OCI-M2 (cell line): ENCODE measurements at regions not wholly inside any gene's neighbourhood (a gene's known extent, or its start where the extent isn't known, plus 50 kb on each side); places are given as distances from the start of the nearest gene placed in this dataset.

ENCODE experiments used
- DNase-seq: peaks from one replicate; lab custom pipeline; 2025; ENCODE audit not compliant: unreplicated experiment; lab: John Stamatoyannopoulos, UW

DNA sequence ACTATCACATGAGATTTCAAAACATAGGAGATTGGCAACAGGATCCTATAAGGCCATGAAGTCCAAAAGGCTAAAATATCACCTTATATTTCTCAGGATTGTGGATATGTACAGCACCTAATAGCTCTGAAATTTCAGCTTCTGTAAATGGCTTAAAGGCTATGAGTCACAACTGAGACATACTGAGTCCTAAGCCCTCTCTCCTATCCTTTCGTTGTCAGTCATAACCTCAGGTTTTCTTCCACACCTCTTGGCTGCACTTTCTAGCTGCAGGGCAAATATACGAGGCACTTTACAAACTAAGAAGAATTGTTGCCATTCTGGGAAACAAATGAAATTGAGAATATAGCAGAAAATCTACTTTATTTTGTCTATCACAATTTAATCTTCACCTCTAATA, 969.9 kb upstream of the EPHA7 start:
- no peak for DNase-seq

DNA sequence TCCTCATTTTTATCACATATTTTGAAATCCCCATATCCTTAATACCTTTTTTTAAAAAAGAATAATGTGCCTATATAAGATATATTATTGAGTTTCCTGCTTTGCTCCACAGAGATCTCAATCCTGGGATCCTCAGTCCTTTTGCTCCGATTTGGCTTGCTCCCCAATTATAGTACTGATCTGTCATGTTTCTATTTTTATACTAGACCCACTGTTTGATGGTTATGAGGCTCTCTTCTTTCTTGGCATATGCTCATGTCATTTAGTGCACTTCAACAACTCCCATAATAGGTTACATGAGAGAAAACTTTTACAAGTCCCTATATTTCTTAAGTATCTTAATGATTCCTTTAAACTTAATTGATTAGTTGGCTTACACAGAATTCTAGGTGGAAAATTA, 958.5 kb upstream of the EPHA7 start:
- no peak for DNase-seq

GRCh38 chr6:94376876-94377275, 957.5 kb upstream of the EPHA7 start:
- DNase-seq = no peak

GRCh38 chr6:94372229-94372628, 952.9 kb upstream of the EPHA7 start:
- no peak for DNase-seq

- DNase-seq = no peak
Measured at GRCh38 chr6:94367316-94367715, 948.0 kb upstream of the EPHA7 start.

- DNase-seq = no peak
Measured at GRCh38 chr6:94362061-94362864, 942.9 kb upstream of the EPHA7 start.

GRCh38 chr6:94361304-94362060, 942.1 kb upstream of the EPHA7 start:
- no peak for DNase-seq

GRCh38 chr6:94357381-94357980, 938.1 kb upstream of the EPHA7 start:
- no peak for DNase-seq

DNA sequence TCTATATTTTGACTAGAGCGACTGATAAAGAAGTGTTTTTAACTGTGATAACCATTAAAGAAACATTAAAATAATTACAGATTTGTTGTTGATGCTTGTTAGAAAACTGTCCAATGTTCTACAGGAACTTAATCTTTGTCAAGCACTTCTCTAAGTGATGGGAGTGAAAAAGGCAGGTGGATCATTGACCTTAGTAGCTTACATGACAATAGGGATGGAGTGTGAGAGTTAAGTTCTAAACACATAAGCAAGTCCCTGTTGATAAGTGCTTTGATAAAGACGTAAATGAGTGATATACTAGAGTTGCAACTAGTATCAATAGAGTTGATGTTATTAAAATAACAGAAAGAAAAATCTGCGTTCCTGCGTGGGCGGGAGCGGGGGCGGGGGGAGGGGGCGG, 931.5 kb upstream of the EPHA7 start:
- no peak for DNase-seq

GRCh38 chr6:94349227-94349626, 929.9 kb upstream of the EPHA7 start:
- no peak for DNase-seq

DNA sequence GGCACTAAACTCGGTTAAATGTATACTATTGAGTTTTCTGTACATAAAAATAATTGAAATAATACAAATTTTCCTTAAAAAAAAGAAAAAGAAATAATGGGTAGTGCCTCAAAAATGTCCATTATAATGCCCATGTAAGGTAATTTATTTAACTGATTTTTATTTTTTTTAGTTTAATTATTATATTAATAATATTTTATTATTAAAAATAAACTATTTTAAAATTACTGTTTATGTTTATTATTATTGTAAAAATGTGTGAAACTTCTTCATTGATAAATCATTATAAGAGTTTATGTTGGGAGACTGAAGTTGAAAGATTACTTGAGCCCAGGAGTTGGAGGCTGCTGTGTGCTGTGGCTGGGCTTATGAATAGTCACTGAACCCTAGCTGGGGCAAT, 925.5 kb upstream of the EPHA7 start:
- no peak for DNase-seq

DNA sequence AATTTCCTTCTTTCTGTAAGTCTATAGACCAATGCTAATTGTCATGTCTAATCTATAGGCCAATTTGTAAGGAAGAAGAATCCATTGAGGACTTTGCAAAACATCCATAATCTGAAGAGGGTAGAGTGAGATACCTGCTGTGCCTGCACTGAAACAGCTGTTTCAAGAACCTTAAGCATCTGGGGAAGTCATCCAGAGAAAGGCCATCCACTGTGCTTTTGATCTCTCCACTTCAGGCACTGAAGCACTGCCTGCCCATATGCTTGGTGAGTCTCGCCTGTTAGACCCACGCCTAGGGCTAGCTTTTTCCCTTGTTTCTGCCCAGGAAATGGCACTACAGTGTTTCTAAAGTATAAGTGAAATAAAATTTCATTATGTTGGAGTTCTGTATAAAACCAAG, 921.8 kb upstream of the EPHA7 start:
- DNase-seq = no peak

- no peak for DNase-seq
Measured at GRCh38 chr6:94323853-94324252, 904.5 kb upstream of the EPHA7 start.

DNA sequence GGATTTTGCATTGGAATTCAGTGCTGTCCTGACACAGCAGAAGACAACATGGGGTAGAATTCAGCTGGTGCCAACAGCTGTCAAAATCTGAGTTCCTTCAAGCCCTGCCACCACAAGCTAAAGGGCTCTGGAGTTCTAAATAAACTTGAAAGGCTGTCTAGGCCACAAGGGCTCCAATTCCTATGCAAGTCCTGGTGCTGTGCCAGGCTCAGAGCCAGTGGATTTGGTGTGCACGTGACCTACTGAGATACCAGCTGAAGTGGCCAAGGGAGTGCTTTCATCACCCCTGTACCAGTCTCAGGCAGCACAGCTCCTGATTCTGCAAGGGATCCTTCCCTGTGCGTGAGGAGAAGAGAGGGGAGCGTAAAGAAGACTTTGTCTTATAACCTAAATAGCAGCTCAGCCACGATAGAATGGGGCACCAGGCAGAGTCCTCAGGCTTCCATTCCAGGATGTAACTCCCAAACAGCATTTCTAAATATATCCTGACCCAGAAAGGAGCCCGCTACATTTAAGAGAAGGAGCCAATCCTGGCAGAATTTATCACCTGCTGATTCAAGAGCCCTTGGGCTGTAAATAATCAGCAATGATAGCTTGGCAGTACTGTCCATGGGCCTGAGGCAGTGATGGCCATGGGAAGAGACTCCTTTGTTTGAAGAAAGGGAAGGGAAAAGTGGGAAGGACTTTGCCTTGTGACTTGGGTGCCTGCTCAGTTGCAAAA, 881.2 kb upstream of the EPHA7 start:
- DNase-seq = no peak

GRCh38 chr6:94289131-94289530, 869.8 kb upstream of the EPHA7 start:
- no peak for DNase-seq

GRCh38 chr6:94278146-94278545, 858.8 kb upstream of the EPHA7 start:
- DNase-seq = no peak

DNA sequence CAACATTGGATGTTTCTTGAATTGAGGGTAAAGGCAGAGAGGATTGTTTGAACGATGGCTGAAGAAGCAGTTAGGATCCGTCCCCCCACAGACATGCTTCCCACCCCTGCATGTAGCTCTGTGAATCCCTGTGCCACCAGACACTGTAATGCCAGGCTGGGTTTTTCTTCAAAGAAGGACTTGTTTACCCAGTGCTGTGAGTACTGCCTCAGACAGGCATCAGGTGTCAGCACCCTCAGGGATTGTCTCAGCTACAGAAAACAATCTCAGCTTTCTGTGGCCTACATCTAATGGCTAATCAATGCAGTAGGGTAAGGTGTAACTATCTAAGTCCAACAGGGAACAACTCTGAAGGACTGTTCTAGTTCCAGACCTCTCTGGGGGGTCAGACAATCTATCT, 853.0 kb upstream of the EPHA7 start:
- DNase-seq = no peak

- no peak for DNase-seq
Measured at GRCh38 chr6:94270091-94270948, 851.0 kb upstream of the EPHA7 start.

GRCh38 chr6:94269256-94269655, 849.9 kb upstream of the EPHA7 start:
- no peak for DNase-seq

- no peak for DNase-seq
Measured at GRCh38 chr6:94260765-94261164, 841.4 kb upstream of the EPHA7 start.

DNA sequence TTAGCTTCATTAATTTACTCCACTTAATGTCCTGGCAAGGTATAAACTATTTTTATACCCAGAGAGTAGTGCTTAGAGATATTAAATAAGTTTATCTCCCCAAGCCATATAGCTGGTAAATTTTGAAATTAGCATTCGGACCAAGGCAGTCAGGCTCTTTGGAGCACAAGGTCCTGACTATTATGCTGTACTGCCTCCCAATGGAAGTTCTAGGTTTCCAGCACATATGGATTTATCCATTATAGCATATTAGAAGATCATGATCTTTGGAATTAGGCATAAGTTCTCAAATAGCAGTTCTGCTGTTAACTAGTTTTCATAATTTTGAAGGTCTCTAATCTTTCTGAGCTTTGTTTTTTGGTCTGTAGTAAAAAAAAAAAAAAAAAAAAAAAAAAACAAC, 835.3 kb upstream of the EPHA7 start:
- DNase-seq = no peak
